HEK293T (cell line): ENCODE measurements at regions not wholly inside any gene's neighbourhood (a gene's known extent, or its start where the extent isn't known, plus 50 kb on each side); places are given as distances from the start of the nearest gene placed in this dataset.

ENCODE experiments used
- CTCF ChIA-PET: fragments of 350-600 bp; formaldehyde crosslinking; extraction: SDS; loops from one replicate; lab custom pipeline; 2021; ENCODE audit warnings: antibody characterized with exemption, inconsistent platforms; lab: Yijun Ruan, JAX
- POLR2A ChIA-PET: fragments of 350-600 bp; formaldehyde crosslinking; extraction: SDS; loops from one replicate; lab custom pipeline; 2020; ENCODE audit warnings: antibody characterized with exemption, inconsistent platforms; lab: Yijun Ruan, JAX
- DNase-seq: peaks from one replicate; pipeline ENCODE4 v3.0.0; 2012; ENCODE audit warnings: mixed read lengths; ENCODE audit errors: extremely low spot score
- ARNT ChIP-seq: fragments of 450-650 bp; IDR thresholded peaks from 2 replicates; pipeline ENCODE4 v1.6.1; 2017; ENCODE audit warnings: mild to moderate bottlenecking
- BHLHE40 ChIP-seq: fragments of 450-650 bp; IDR thresholded peaks from 2 replicates; pipeline ENCODE4 v1.6.1; 2016; ENCODE audit warnings: mild to moderate bottlenecking, moderate library complexity, borderline replicate concordance
- CTBP1 ChIP-seq: fragments of 450-650 bp; IDR thresholded peaks from 2 replicates; pipeline ENCODE4 v1.6.1; 2016; ENCODE audit warnings: borderline replicate concordance
- ELF4 ChIP-seq: fragments of 450-650 bp; IDR thresholded peaks from 2 replicates; pipeline ENCODE4 v1.6.1; 2017; ENCODE audit warnings: antibody characterized with exemption
- FOXA1 ChIP-seq: fragments of 450-650 bp; IDR thresholded peaks from 2 replicates; pipeline ENCODE4 v1.6.1; 2016; ENCODE audit warnings: mild to moderate bottlenecking
- FOXK2 ChIP-seq: fragments of 450-650 bp; IDR thresholded peaks from 2 replicates; pipeline ENCODE4 v1.6.1; 2016; ENCODE audit warnings: mild to moderate bottlenecking
- FOXM1 ChIP-seq: fragments of 450-650 bp; IDR thresholded peaks from 2 replicates; pipeline ENCODE4 v1.6.1; 2017; ENCODE audit warnings: mild to moderate bottlenecking, borderline replicate concordance
- HDGF ChIP-seq: fragments of 450-650 bp; IDR thresholded peaks from 2 replicates; pipeline ENCODE4 v1.6.1; 2017; ENCODE audit warnings: antibody characterized with exemption, borderline replicate concordance
- L3MBTL2 ChIP-seq: fragments of 450-650 bp; conservative IDR thresholded peaks from 2 replicates; pipeline ENCODE4 v1.6.1; 2016; ENCODE audit warnings: mild to moderate bottlenecking
- LEF1 ChIP-seq: fragments of 450-650 bp; IDR thresholded peaks from 2 replicates; pipeline ENCODE4 v1.6.1; 2017; ENCODE audit warnings: mild to moderate bottlenecking, borderline replicate concordance
- NFRKB ChIP-seq: fragments of 450-650 bp; IDR thresholded peaks from 2 replicates; pipeline ENCODE4 v1.6.1; 2016; ENCODE audit warnings: mild to moderate bottlenecking, moderate library complexity
- SP1 ChIP-seq: fragments of 450-650 bp; IDR thresholded peaks from 2 replicates; pipeline ENCODE4 v1.6.1; 2017
- SUZ12 ChIP-seq: fragments of 450-650 bp; IDR thresholded peaks from 2 replicates; pipeline ENCODE4 v1.6.1; 2016; ENCODE audit warnings: mild to moderate bottlenecking
- TARDBP ChIP-seq: fragments of 450-650 bp; IDR thresholded peaks from 2 replicates; pipeline ENCODE4 v1.6.1; 2016
- ZNF384 ChIP-seq: fragments of 450-650 bp; IDR thresholded peaks from 2 replicates; pipeline ENCODE4 v1.6.1; 2016
- TF ChIP-seq, protein P1 (sequence below): fragments of 450-650 bp; IDR thresholded peaks from 2 replicates; pipeline ENCODE4 v1.6.1; 2016

DNA sequence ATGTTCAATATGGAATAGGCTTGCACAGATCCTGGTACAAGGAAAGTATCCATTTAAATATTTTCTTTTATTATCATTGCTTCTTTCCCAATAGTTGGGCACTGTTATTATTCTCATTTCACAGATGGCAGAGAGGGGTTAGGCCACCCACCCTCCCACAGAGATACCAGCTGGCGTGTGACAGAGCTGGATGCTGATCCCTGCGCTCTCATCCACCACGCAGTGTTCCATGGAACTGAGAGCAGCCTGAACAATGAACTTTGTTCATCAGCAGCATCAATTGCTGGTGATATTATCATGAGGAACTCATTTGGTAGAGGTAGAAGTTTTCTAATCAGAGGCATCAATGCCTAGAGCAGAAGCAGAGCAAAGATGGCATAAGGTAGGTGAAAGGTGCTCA lies 227.9 kb downstream of the ESM1 start:
- DNase-seq: no peak
- TF ChIP-seq HDGF (no peak), FOXK2 (no peak), BHLHE40 (no peak), LEF1 (no peak), FOXM1 (no peak), TARDBP (no peak), SP1 (no peak), NFRKB (no peak), ELF4 (no peak), ZNF384 (no peak), L3MBTL2 (no peak), CTBP1 (no peak), SUZ12 (no peak), ARNT (no peak)
- POLR2A ChIA-PET: no interaction called here
- CTCF ChIA-PET: no interaction called here

DNA sequence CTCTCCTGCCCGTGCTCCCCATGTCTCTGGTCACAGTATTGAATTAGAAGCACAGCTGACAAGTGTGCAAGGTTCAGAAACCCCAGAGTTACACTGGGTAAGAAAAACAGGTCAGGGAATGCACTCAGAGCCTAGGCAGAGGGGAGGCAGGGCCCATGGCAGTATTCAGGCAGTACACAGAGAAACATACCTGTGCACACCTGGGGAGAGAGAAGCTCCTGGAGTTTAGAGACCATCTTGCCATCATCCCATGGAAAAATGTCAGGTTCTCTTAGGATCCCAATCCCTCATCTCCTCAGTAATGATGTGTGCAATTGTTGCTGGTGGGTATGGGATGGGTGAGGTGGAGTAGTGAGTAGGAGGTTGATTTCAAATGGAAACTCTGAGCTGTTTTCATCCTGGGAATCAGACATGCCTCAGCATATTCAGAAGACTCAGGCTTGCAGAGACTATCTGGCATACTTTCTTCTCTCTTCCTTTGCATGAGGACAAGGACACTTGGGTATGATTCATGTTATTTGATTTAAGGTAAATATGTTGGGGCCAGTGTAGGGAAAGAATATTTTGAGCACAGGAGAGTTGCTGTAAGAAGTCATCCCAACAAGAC lies 228.5 kb downstream of the ESM1 start:
- no peak for TF ChIP-seq CTBP1
- TF ChIP-seq SUZ12: no peak
- TF ChIP-seq FOXK2: no peak
- no peak for DNase-seq
- ChIA-PET POLR2A (no interaction called here), CTCF (no interaction called here)

DNA sequence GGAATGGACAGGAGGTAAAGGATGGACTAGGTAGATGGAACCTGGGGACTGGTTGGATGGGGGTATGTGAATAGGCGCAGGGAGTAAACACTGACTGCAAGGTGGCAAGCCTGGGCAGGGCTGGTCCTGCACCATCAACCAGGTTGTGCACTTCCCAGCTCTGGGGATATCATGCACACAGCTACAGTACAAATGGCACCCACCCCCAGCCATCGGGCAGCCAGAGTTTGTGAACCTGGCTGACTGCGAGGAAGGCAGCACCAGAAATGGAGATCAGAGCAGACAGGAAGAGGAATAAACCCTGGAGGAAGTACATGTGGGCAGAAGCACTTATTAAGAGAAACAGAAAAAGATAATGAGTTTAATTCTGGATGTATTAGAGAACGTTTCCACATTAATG lies 229.1 kb downstream of the ESM1 start:
- CTCF ChIA-PET: no interaction called here
- POLR2A ChIA-PET: no interaction called here
- no peak for DNase-seq
- TF ChIP-seq ZNF384 (no peak), SP1 (no peak), FOXK2 (no peak), NFRKB (no peak), FOXM1 (no peak), LEF1 (no peak), FOXA1 (no peak), TARDBP (no peak), BHLHE40 (no peak), HDGF (no peak), ARNT (no peak)
- TF ChIP-seq, protein P1, sequence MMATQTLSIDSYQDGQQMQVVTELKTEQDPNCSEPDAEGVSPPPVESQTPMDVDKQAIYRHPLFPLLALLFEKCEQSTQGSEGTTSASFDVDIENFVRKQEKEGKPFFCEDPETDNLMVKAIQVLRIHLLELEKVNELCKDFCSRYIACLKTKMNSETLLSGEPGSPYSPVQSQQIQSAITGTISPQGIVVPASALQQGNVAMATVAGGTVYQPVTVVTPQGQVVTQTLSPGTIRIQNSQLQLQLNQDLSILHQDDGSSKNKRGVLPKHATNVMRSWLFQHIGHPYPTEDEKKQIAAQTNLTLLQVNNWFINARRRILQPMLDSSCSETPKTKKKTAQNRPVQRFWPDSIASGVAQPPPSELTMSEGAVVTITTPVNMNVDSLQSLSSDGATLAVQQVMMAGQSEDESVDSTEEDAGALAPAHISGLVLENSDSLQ: no peak

DNA sequence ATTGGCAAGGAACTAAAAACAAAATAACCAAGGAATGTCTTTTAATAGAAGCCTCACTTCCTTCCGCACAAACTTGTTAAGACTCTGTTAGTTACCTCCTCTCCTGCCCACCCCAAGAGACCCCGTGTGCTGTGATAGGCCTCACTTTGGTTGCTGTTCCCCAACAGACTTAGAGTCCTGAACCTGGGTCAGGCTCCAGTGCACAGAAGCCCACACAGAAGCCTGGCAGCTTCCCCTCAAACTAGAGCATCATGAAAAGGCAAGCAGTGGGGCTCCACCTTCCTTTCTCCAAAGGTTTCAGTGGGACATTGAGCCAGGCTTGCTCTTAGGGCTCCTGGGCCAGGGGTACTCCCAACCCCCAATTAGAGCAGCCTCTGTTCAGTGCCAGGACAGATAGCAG lies 230.5 kb downstream of the ESM1 start:
- POLR2A ChIA-PET: no interaction called here
- no peak for DNase-seq
- TF ChIP-seq FOXM1: no peak
- no peak for TF ChIP-seq BHLHE40
- TF ChIP-seq L3MBTL2: no peak
- no peak for TF ChIP-seq FOXK2
- TF ChIP-seq ZNF384: no peak
- no peak for TF ChIP-seq FOXA1
- TF ChIP-seq TARDBP: no peak
- no peak for TF ChIP-seq SP1
- TF ChIP-seq NFRKB: no peak
- TF ChIP-seq ARNT: no peak
- TF ChIP-seq, protein P1: no peak
- no peak for TF ChIP-seq SUZ12
- no peak for TF ChIP-seq CTBP1
- no peak for TF ChIP-seq LEF1
- no peak for TF ChIP-seq HDGF
- TF ChIP-seq ELF4: no peak
- CTCF ChIA-PET: no interaction called here

DNA sequence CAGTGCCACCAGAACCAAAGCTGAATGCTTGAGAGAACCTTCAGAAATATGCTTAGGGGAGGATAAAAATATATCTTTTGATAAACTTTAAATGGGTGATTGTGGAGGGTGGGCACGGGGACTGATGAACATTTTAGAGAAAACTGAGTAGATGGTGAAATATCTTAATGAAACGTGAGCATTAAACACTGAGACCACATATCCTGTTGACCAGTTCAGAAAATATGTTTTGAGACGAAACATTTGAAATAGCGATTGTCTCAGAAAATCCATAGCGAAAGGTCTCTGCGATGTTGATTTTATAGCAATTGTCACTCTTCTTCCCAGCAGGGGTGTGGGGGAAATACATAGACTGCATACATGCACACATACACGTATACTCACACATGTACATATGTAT lies 231.0 kb downstream of the ESM1 start:
- no peak for DNase-seq
- ChIA-PET CTCF (no interaction called here), POLR2A (no interaction called here)
- no peak for TF ChIP-seq ELF4
- TF ChIP-seq, protein P1: no peak
- TF ChIP-seq NFRKB: no peak
- TF ChIP-seq CTBP1: no peak
- TF ChIP-seq FOXM1: no peak
- no peak for TF ChIP-seq BHLHE40
- no peak for TF ChIP-seq LEF1
- TF ChIP-seq ARNT: no peak
- TF ChIP-seq SUZ12: no peak
- TF ChIP-seq HDGF: no peak
- no peak for TF ChIP-seq L3MBTL2
- TF ChIP-seq FOXA1: no peak
- TF ChIP-seq FOXK2: no peak
- no peak for TF ChIP-seq SP1
- TF ChIP-seq TARDBP: no peak
- TF ChIP-seq ZNF384: no peak

DNA sequence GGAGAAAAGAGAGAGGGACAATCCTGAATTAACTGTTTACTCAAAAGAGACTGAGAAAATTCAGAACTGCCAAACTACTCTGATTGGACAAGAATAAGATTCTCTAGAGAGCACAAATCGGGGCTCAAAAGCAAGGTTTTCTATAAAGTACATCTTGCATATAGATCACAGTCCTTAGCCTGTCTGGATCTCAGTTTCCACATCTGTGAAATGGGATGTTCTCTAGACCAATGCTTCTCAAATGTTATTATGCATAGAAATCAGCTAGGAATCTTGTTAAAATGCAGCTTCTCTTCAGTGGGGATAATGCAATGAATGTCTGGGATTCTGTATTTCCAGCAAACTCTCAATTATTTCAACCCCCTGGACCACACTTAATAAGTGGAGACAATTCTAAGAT lies 231.6 kb downstream of the ESM1 start:
- CTCF ChIA-PET: no interaction called here
- POLR2A ChIA-PET: no interaction called here
- DNase-seq: no peak
- TF ChIP-seq SP1 (no peak), FOXK2 (no peak), TARDBP (no peak), ZNF384 (no peak), HDGF (no peak), ELF4 (no peak), CTBP1 (no peak), BHLHE40 (no peak)

DNA sequence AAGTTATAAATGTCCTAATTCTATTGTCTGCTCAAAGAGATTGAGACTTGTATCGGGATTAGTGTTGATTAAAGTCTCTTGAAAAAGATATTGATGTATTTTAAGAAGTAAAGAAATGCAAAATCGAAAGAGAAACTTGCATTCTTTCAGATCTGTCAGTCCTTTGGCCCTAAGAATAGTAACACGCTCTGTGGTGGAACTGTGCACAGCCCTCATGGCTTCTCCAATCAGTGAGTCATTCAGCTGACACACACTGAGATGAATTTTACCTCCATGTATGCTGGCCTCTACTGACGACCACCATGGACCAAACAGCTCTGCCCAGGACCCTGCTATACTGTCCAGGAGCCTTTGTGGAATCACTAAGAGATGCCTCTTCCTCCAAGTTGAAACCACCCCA lies 232.4 kb downstream of the ESM1 start:
- no peak for DNase-seq
- ChIA-PET CTCF (no interaction called here), POLR2A (no interaction called here)
- no peak for TF ChIP-seq FOXM1
- TF ChIP-seq FOXA1: no peak
- TF ChIP-seq SP1: no peak
- no peak for TF ChIP-seq TARDBP
- no peak for TF ChIP-seq FOXK2
- no peak for TF ChIP-seq SUZ12
